ENCODE measurements at regions not wholly inside any gene's neighbourhood (a gene's known extent, or its start where the extent isn't known, plus 50 kb on each side); places are given as distances from the start of the nearest gene placed in this dataset.

DNA sequence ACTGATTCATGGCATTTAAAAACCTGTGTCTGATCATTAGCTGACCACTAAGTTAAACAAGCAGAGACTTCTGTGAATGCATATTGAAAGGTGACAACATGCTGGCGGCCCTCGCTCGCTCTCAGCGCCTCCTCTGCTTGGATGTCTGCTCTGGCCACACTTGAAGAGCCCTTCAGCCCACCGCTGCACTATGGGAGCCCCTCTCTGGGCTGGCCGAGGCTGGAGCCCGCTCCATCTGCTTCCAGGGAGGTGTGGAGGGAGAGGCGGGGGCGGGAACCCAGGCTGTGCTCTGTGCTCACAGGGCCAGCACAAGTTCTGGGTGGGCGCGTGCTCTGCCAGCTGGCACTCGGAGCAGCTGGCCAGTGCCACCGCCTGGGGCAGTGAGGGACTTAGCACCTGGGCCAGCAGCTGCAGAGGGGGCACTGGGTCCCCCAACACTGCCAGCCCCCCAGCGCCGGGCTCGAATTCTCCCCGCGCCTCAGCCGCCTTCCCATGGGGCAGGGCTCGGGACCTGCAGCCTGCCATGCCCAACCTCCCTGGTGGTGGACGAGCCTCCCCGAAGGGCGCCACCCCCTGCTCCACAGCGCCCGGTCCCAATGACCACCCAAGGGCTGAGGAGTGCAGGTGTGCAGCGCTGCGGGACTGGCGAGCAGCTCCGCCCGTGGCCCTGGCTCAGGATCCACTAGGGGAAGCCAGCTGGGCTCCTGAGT is 252.4 kb downstream of the ZIC4 start:
- H3K4me1 ChIP-seq (ENCODE audit: insufficient read depth) = no peaks in the 10 kb centered on the region
- peaks cover 7% of the 10 kb centered on the region for H3K27me3 Mint-ChIP-seq (ENCODE audit: insufficient read depth, low read depth, poor library complexity)
- no peaks in the 10 kb centered on the region for H3K4me1 Mint-ChIP-seq
- no peak for ATAC-seq
- no peak overlapping the region for H3K4me3 Mint-ChIP-seq
- peaks cover 9% of the 10 kb centered on the region; the same call in 2 of the 3 replicates for H3K36me3 Mint-ChIP-seq (ENCODE audit: low read depth)
- DNase-seq (ENCODE audit: low spot score) = no peak
- peaks cover 12% of the 10 kb centered on the region for H3K9me3 Mint-ChIP-seq
- H3K27ac Mint-ChIP-seq = no peak overlapping the region
- H3K27ac ChIP-seq (ENCODE audit: low read depth) = no peak overlapping the region
- no peaks in the 10 kb centered on the region for H3K27me3 ChIP-seq (ENCODE audit: insufficient read depth)
- H3F3A ChIP-seq (replicated peaks; ENCODE audit: low read depth) = no peaks in the 10 kb centered on the region
- no peaks in the 10 kb centered on the region for H4K20me1 ChIP-seq (replicated peaks; ENCODE audit: insufficient read depth)
- H3K4me3 ChIP-seq = no peak overlapping the region
- no peaks in the 10 kb centered on the region for H3K36me3 ChIP-seq (ENCODE audit: insufficient read depth)
- 0 out of 2 replicates have a peak, but pooled peaks cover 5% of the 10 kb centered on the region for H3K9me2 ChIP-seq (ENCODE audit: insufficient read depth)
- no peaks in the 10 kb centered on the region for H3K79me2 ChIP-seq (replicated peaks; ENCODE audit: insufficient read depth)
- no peak overlapping the region for H2AFZ ChIP-seq
- TF ChIP-seq, protein P1, sequence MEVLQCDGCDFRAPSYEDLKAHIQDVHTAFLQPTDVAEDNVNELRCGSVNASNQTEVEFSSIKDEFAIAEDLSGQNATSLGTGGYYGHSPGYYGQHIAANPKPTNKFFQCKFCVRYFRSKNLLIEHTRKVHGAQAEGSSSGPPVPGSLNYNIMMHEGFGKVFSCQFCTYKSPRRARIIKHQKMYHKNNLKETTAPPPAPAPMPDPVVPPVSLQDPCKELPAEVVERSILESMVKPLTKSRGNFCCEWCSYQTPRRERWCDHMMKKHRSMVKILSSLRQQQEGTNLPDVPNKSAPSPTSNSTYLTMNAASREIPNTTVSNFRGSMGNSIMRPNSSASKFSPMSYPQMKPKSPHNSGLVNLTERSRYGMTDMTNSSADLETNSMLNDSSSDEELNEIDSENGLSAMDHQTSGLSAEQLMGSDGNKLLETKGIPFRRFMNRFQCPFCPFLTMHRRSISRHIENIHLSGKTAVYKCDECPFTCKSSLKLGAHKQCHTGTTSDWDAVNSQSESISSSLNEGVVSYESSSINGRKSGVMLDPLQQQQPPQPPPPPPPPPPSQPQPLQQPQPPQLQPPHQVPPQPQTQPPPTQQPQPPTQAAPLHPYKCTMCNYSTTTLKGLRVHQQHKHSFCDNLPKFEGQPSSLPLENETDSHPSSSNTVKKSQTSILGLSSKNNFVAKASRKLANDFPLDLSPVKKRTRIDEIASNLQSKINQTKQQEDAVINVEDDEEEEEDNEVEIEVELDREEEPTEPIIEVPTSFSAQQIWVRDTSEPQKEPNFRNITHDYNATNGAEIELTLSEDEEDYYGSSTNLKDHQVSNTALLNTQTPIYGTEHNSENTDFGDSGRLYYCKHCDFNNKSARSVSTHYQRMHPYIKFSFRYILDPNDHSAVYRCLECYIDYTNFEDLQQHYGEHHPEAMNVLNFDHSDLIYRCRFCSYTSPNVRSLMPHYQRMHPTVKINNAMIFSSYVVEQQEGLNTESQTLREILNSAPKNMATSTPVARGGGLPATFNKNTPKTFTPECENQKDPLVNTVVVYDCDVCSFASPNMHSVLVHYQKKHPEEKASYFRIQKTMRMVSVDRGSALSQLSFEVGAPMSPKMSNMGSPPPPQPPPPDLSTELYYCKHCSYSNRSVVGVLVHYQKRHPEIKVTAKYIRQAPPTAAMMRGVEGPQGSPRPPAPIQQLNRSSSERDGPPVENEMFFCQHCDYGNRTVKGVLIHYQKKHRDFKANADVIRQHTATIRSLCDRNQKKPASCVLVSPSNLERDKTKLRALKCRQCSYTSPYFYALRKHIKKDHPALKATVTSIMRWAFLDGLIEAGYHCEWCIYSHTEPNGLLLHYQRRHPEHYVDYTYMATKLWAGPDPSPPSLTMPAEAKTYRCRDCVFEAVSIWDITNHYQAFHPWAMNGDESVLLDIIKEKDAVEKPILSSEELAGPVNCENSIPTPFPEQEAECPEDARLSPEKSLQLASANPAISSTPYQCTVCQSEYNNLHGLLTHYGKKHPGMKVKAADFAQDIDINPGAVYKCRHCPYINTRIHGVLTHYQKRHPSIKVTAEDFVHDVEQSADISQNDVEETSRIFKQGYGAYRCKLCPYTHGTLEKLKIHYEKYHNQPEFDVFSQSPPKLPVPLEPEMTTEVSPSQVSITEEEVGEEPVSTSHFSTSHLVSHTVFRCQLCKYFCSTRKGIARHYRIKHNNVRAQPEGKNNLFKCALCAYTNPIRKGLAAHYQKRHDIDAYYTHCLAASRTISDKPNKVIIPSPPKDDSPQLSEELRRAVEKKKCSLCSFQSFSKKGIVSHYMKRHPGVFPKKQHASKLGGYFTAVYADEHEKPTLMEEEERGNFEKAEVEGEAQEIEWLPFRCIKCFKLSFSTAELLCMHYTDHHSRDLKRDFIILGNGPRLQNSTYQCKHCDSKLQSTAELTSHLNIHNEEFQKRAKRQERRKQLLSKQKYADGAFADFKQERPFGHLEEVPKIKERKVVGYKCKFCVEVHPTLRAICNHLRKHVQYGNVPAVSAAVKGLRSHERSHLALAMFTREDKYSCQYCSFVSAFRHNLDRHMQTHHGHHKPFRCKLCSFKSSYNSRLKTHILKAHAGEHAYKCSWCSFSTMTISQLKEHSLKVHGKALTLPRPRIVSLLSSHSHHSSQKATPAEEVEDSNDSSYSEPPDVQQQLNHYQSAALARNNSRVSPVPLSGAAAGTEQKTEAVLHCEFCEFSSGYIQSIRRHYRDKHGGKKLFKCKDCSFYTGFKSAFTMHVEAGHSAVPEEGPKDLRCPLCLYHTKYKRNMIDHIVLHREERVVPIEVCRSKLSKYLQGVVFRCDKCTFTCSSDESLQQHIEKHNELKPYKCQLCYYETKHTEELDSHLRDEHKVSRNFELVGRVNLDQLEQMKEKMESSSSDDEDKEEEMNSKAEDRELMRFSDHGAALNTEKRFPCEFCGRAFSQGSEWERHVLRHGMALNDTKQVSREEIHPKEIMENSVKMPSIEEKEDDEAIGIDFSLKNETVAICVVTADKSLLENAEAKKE (CRISPR knock-in tag; IDR thresholded peaks at IDR 0.05) = no peak
- TF ChIP-seq, protein P2, sequence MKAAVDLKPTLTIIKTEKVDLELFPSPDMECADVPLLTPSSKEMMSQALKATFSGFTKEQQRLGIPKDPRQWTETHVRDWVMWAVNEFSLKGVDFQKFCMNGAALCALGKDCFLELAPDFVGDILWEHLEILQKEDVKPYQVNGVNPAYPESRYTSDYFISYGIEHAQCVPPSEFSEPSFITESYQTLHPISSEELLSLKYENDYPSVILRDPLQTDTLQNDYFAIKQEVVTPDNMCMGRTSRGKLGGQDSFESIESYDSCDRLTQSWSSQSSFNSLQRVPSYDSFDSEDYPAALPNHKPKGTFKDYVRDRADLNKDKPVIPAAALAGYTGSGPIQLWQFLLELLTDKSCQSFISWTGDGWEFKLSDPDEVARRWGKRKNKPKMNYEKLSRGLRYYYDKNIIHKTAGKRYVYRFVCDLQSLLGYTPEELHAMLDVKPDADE (IDR thresholded peaks at IDR 0.05) = no peak
- TF ChIP-seq JUNB (IDR thresholded peaks at IDR 0.05; ENCODE audit: unreplicated experiment) (no peak), ZNF331 (CRISPR knock-in tag; IDR thresholded peaks at IDR 0.05; ENCODE audit: low read depth) (no peak), EZH2phosphoT487 (IDR thresholded peaks at IDR 0.05; ENCODE audit: unreplicated experiment) (no peak), NANOG (IDR thresholded peaks at IDR 0.05; ENCODE audit: borderline replicate concordance) (no peak), EZH2 (IDR thresholded peaks at IDR 0.05; ENCODE audit: low read depth, unreplicated experiment) (no peak), POLR2AphosphoS5 (IDR thresholded peaks at IDR 0.05; ENCODE audit: low read depth) (no peak), ZNF114 (CRISPR knock-in tag; IDR thresholded peaks at IDR 0.05) (no peak), CREB1 (CRISPR knock-in tag; IDR thresholded peaks at IDR 0.05; ENCODE audit: low read depth) (no peak)
- TF ChIP-seq, protein P3, sequence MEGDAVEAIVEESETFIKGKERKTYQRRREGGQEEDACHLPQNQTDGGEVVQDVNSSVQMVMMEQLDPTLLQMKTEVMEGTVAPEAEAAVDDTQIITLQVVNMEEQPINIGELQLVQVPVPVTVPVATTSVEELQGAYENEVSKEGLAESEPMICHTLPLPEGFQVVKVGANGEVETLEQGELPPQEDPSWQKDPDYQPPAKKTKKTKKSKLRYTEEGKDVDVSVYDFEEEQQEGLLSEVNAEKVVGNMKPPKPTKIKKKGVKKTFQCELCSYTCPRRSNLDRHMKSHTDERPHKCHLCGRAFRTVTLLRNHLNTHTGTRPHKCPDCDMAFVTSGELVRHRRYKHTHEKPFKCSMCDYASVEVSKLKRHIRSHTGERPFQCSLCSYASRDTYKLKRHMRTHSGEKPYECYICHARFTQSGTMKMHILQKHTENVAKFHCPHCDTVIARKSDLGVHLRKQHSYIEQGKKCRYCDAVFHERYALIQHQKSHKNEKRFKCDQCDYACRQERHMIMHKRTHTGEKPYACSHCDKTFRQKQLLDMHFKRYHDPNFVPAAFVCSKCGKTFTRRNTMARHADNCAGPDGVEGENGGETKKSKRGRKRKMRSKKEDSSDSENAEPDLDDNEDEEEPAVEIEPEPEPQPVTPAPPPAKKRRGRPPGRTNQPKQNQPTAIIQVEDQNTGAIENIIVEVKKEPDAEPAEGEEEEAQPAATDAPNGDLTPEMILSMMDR (conservative IDR thresholded peaks at IDR 0.05; ENCODE audit: low read depth in 2 of 2) = no peak
- TF ChIP-seq, protein P4, sequence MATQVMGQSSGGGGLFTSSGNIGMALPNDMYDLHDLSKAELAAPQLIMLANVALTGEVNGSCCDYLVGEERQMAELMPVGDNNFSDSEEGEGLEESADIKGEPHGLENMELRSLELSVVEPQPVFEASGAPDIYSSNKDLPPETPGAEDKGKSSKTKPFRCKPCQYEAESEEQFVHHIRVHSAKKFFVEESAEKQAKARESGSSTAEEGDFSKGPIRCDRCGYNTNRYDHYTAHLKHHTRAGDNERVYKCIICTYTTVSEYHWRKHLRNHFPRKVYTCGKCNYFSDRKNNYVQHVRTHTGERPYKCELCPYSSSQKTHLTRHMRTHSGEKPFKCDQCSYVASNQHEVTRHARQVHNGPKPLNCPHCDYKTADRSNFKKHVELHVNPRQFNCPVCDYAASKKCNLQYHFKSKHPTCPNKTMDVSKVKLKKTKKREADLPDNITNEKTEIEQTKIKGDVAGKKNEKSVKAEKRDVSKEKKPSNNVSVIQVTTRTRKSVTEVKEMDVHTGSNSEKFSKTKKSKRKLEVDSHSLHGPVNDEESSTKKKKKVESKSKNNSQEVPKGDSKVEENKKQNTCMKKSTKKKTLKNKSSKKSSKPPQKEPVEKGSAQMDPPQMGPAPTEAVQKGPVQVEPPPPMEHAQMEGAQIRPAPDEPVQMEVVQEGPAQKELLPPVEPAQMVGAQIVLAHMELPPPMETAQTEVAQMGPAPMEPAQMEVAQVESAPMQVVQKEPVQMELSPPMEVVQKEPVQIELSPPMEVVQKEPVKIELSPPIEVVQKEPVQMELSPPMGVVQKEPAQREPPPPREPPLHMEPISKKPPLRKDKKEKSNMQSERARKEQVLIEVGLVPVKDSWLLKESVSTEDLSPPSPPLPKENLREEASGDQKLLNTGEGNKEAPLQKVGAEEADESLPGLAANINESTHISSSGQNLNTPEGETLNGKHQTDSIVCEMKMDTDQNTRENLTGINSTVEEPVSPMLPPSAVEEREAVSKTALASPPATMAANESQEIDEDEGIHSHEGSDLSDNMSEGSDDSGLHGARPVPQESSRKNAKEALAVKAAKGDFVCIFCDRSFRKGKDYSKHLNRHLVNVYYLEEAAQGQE (IDR thresholded peaks at IDR 0.05; ENCODE audit: unreplicated experiment) = no peak
- no peak overlapping the region for H3K4me2 ChIP-seq
